Left cardiac atrium (tissue), 4 donors: ENCODE measurements at regions not wholly inside any gene's neighbourhood (a gene's known extent, or its start where the extent isn't known, plus 50 kb on each side); places are given as distances from the start of the nearest gene placed in this dataset.
A peak's percentile ranks its signal among the peaks of the same experiment; 100 is the strongest.

Experiments used
- ATAC-seq, 2 donors: fragments of 200-7000 bp; cut with Tn5 transposase; one replicate each; pipeline ENCODE4 v1.9.1; 2020; ENCODE audit warnings: mild to moderate bottlenecking in 2 of 2, moderate library complexity in 2 of 2
- DNase-seq: peaks from one replicate; pipeline ENCODE4 v3.0.0-alpha.2; 2020
- intact Hi-C, 2 donors: fragments of 100-400 bp; cut with DNase I; formaldehyde crosslinking; loops; one replicate each; pipeline versions ENCODE4 v1.14.1 to v1.15.1; 2022 to 2023
- donor health status: DM: no; HTN: yes; CAD: no.
- donor health status: DM: no; HTN: yes; CAD: no; lungs with severe emphysema.
- donor health status: DM: yes; HTN: yes; CAD: no.
- donor health status: Dilated cardiomyopathy.

- ATAC-seq: no peak
- DNase-seq: no peak
- intact Hi-C loops: no loop called here
These were observed 354.7 kb downstream of the EIPR1 start for GRCh38 chr2:3022841-3023372.

- DNase-seq: no peak
- no peak for ATAC-seq
- intact Hi-C loops: no loop called here
These were observed 355.9 kb downstream of the EIPR1 start for GRCh38 chr2:3021720-3022119.

DNA sequence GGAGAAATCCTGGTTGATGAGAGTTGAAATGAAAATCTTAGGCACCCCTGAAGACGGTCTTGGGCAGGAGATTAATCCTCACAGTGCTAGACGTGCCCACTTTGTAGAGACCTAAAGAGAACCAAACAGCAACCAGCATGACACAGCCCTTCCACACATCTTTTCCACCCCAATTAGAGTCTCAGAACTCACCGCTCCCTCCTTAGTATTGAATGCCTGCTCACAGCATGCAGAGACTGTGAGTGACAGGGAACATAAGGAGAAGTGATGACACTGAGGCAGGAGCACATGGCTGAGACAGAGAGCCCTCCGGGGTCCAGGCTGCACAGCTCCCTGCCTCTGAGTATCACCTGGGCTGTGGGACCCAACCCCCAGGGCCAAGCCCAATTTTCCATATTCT is 367.6 kb downstream of the EIPR1 start:
- intact Hi-C loops: no loop called here
- ATAC-seq (no peak), DNase-seq (no peak)

- intact Hi-C loops: no loop called here
- no peak for DNase-seq
- ATAC-seq: no peak
These were observed 368.1 kb downstream of the EIPR1 start for GRCh38 chr2:3009483-3009882.

- intact Hi-C loops: no loop called here
- ATAC-seq (no peak), DNase-seq (no peak)
These were observed 368.6 kb downstream of the EIPR1 start for GRCh38 chr2:3009005-3009404.

DNA sequence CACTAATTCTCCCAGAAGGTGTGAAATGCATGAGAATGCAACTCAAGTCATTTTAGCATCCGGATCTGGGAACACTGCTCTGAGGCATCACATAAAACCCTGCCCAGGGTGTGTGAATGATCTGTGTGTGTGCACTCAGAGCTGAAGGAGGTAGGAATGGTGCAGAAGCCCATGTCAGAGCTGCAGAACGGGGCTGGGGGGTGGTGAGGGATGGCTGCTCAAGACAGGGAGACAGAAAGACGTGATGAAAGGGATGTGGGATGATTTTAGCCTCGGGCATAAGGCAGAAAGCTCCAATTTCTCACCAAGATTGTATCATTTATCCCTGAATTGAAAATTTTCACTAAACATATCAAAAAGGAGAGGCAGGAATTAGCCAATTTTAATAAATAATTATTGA is 369.1 kb downstream of the EIPR1 start:
- DNase-seq (no peak), ATAC-seq (no peak)
- intact Hi-C loops: no loop called here

GRCh38 chr2:3007135-3007534 is 370.5 kb downstream of the EIPR1 start:
- DNase-seq: no peak
- intact Hi-C loops: no loop called here
- ATAC-seq: no peak

DNA sequence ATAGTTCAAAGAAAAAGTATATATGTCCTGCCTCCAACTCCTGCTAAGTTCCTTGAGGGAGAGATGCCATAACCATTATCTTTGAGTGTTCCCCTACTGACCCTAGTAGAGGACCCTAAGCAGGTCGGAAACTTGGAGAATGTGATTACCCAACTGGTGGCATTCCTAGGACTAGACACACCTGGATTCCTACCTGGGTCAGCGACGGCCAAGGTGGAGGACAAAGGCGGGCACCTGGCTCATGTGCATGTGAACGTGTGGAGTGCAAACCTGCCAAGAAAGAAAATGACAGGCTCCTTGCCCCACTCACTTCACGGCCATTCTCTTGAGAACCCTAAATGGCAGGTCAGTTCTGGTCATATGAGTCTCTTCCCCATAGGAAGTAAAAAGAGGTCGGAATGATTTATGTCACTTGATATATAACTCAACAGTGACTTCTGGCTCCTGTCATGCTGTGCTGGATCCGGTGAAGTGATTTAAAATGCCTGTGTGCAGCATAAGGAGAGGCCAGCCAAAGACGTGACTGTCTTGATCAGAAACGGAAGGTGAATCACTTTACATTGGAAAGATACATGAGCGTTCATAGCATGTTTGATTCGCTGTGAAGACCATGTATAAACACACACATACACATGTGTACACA is 371.6 kb downstream of the EIPR1 start:
- intact Hi-C loops: no loop called here
- DNase-seq (no peak), ATAC-seq (no peak)

GRCh38 chr2:3001615-3002560 is 375.7 kb downstream of the EIPR1 start:
- ATAC-seq (peak in 1 of 2 donors; percentile 71), DNase-seq (no peak)
- intact Hi-C loops: loop anchor here in 1 of 2 donors (2.0 kb wide), 1 partner anchor 301 kb away; no protein-coding TSS in a partner anchor

DNA sequence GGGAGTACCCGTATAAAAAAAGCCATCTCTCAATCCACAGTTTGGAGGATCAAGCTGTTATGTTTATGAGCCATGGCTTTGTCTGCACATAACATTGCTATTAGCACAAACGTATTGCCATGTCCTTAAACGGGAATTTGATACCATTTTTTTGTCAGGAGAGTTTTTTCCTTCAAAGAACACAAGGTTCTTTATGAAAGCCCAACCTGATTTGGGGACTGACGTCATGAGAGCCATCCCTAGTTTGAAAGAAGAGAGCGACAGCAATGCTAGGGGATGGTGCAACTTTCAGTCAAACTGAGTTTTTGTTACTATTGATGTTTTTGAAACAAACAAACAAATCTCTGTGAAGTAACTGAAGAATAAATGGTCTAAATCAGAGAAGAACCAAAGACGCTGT is 376.6 kb downstream of the EIPR1 start:
- no peak for ATAC-seq
- intact Hi-C loops: loop anchor here in 1 of 2 donors (2.0 kb wide), 1 partner anchor 302 kb away; no protein-coding TSS in a partner anchor
- no peak for DNase-seq

- intact Hi-C loops: loop anchor here in 1 of 2 donors (2.0 kb wide), 1 partner anchor 303 kb away; no protein-coding TSS in a partner anchor
- DNase-seq (no peak), ATAC-seq (no peak)
These were observed 377.5 kb downstream of the EIPR1 start for GRCh38 chr2:3000125-3000524.

GRCh38 chr2:2998971-2999370 is 378.6 kb downstream of the EIPR1 start:
- ATAC-seq: no peak
- intact Hi-C loops: no loop called here
- no peak for DNase-seq

DNA sequence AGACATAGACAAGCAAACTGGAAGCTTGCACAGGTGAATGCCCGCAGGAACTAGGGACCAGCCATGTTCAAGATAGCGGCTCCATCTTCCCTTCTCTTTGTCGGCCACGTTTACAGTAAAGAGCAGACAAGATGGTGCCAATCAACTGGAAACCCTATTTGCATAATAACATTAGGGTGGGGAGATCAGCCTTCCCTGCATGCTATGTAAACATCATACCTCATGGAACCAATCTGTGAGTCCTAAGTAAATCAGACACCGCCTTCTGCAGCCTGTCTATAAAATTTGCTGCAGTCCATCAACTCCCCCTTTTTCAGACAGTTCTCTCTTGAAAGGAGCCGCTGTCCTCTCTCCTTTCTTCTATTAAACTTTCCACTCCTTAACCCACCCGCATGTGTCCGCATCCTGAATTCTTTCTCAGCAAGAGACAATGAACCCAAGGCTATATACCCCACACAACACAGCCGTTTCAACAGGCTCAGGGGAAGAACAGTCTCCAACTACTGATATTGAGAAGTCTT is 384.4 kb downstream of the EIPR1 start:
- intact Hi-C loops: no loop called here
- DNase-seq (no peak), ATAC-seq (no peak)

- no peak for ATAC-seq
- DNase-seq: no peak
- intact Hi-C loops: no loop called here
These were observed 385.0 kb downstream of the EIPR1 start for GRCh38 chr2:2992634-2993033.

- intact Hi-C loops: no loop called here
- no peak for DNase-seq
- ATAC-seq: no peak
These were observed 392.6 kb downstream of the EIPR1 start for GRCh38 chr2:2985020-2985419.

DNA sequence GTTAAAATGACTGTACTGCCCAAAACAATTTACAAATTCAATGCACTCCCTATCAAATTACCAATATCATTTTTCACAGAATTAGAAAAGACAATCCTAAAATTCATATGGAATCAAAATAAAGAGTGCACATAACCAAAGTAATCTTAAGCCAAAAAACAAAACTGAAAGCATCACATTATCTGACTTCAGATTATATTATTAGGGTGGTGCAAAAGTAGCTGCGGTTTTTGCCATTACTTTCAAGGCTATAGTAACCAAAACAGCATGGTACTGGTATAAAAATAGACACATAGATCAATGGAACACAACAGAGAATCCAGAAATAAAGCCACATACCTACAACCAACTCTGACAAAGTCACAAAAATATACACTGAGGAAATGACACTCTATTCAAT is 396.6 kb downstream of the EIPR1 start:
- intact Hi-C loops: no loop called here
- no peak for ATAC-seq
- no peak for DNase-seq

DNA sequence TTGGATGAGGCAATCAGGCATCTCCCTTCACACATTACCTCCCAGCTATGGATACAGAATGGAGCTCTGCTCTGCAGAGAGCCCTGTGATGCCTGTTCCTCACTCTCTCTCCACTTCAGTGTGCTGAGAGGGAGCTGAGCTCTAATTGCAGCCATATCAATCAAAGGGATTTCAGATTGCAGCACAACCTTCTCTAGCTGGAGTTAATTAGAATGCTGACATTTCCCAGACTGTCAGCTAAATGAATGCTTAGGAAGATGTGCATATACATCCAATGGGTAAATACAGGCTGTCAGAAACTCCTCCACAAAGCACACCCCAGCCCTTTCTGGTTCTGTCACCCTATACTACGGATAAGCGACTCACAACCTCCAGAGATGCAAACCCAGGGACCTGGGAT is 402.6 kb downstream of the EIPR1 start:
- intact Hi-C loops: no loop called here
- no peak for ATAC-seq
- DNase-seq: no peak

- DNase-seq (no peak), ATAC-seq (no peak)
- intact Hi-C loops: no loop called here
These were observed 417.0 kb downstream of the EIPR1 start for GRCh38 chr2:2960441-2961133.

GRCh38 chr2:2950403-2950952 is 427.1 kb downstream of the EIPR1 start:
- ATAC-seq (no peak), DNase-seq (no peak)
- intact Hi-C loops: no loop called here
